Left ventricle myocardium inferior (tissue), 1 donor: ENCODE measurements at regions not wholly inside any gene's neighbourhood (a gene's known extent, or its start where the extent isn't known, plus 50 kb on each side); places are given as distances from the start of the nearest gene placed in this dataset.

Experiments
- DNase-seq: peaks from one replicate; pipeline ENCODE4 v3.0.0-alpha.2; 2020
- H3K27ac ChIP-seq: fragments of 200-600 bp; replicated peaks from 2 replicates; pipeline ENCODE4 v1.8.0; 2021
- H3K27me3 ChIP-seq: fragments of 200-600 bp; 2 replicates; pipeline ENCODE4 v1.8.0; 2021; ENCODE audit warnings: low read depth
- H3K36me3 ChIP-seq: fragments of 200-600 bp; 2 replicates; pipeline ENCODE4 v1.8.0; 2021
- H3K4me1 ChIP-seq: fragments of 200-600 bp; 2 replicates; pipeline ENCODE4 v1.8.0; 2021
- H3K4me3 ChIP-seq: fragments of 200-600 bp; 2 replicates; pipeline ENCODE4 v1.8.0; 2021; ENCODE audit warnings: mild to moderate bottlenecking, moderate library complexity
- H3K9me3 ChIP-seq: fragments of 200-600 bp; replicated peaks from 2 replicates; pipeline ENCODE4 v1.8.0; 2021
- CTCF ChIP-seq: fragments of 200-600 bp; IDR thresholded peaks from 2 replicates; pipeline ENCODE4 v1.8.0; 2021; ENCODE audit warnings: antibody characterized with exemption, mild to moderate bottlenecking, borderline replicate concordance
- intact Hi-C: fragments of 100-400 bp; cut with micrococcal nuclease; formaldehyde crosslinking; loops from one replicate; pipeline ENCODE4 v1.11.0; 2022
- donor health status: DM: no; HTN: yes; CAD: no; lungs with severe emphysema.

GRCh38 chr3:140854961-140855360, 86.7 kb upstream of the SLC25A36 start:
- no peaks in the 10 kb centered on the region for H3K4me1 ChIP-seq
- DNase-seq = no peak
- peaks cover 13% of the 10 kb centered on the region for H3K9me3 ChIP-seq
- H3K27ac ChIP-seq = no peak overlapping the region
- no peak overlapping the region for H3K4me3 ChIP-seq
- intact Hi-C loops = no loop called here
- TF ChIP-seq CTCF = no peak
- no peaks in the 10 kb centered on the region for H3K27me3 ChIP-seq
- H3K36me3 ChIP-seq = no peaks in the 10 kb centered on the region

- TF ChIP-seq CTCF = no peak
- Histone ChIP-seq H3K27me3 (no peaks in the 10 kb centered on the region), H3K9me3 (peaks cover 15% of the 10 kb centered on the region), H3K4me1 (no peaks in the 10 kb centered on the region), H3K4me3 (no peak overlapping the region), H3K27ac (no peak overlapping the region), H3K36me3 (no peaks in the 10 kb centered on the region)
- DNase-seq = no peak
- intact Hi-C loops = no loop called here
These were observed 84.7 kb upstream of the SLC25A36 start for GRCh38 chr3:140856905-140857304.

GRCh38 chr3:140857993-140858392, 83.6 kb upstream of the SLC25A36 start:
- H3K9me3 ChIP-seq = peaks cover 10% of the 10 kb centered on the region
- no peak overlapping the region for H3K4me3 ChIP-seq
- no peak for DNase-seq
- no peaks in the 10 kb centered on the region for H3K36me3 ChIP-seq
- intact Hi-C loops = no loop called here
- H3K27me3 ChIP-seq = no peaks in the 10 kb centered on the region
- H3K4me1 ChIP-seq = no peaks in the 10 kb centered on the region
- TF ChIP-seq CTCF = no peak
- no peak overlapping the region for H3K27ac ChIP-seq

GRCh38 chr3:140859592-140860336, 81.9 kb upstream of the SLC25A36 start:
- Histone ChIP-seq H3K4me1 (no peaks in the 10 kb centered on the region), H3K27me3 (no peaks in the 10 kb centered on the region), H3K9me3 (peaks cover 3% of the 10 kb centered on the region), H3K4me3 (no peak overlapping the region), H3K27ac (no peak overlapping the region), H3K36me3 (no peaks in the 10 kb centered on the region)
- intact Hi-C loops = no loop called here
- no peak for TF ChIP-seq CTCF
- no peak for DNase-seq

- Histone ChIP-seq H3K27me3 (no peaks in the 10 kb centered on the region), H3K36me3 (no peaks in the 10 kb centered on the region), H3K27ac (no peak overlapping the region), H3K4me1 (no peaks in the 10 kb centered on the region), H3K4me3 (no peak overlapping the region), H3K9me3 (peaks cover 14% of the 10 kb centered on the region)
- TF ChIP-seq CTCF = peak; percentile 57
- DNase-seq = no peak
- intact Hi-C loops = no loop called here
These were observed 78.0 kb upstream of the SLC25A36 start for GRCh38 chr3:140863580-140864009.
